HFFc6 (cell line): ENCODE measurements at regions not wholly inside any gene's neighbourhood (a gene's known extent, or its start where the extent isn't known, plus 50 kb on each side); places are given as distances from the start of the nearest gene placed in this dataset.

ENCODE experiments used
- DNase-seq: peaks from one replicate; pipeline ENCODE4 v3.0.0-alpha.2; 2018
- H3K27ac Mint-ChIP-seq: 2 replicates; pipeline ENCODE4 v1.8.0; 2020; ENCODE audit warnings: mild to moderate bottlenecking, mixed read lengths
- H3K27me3 Mint-ChIP-seq: 2 replicates; pipeline ENCODE4 v1.8.0; 2021; ENCODE audit warnings: mild to moderate bottlenecking, moderate library complexity, mixed read lengths; ENCODE audit not compliant: insufficient read depth
- H3K36me3 Mint-ChIP-seq: 2 replicates; pipeline ENCODE4 v1.8.0; 2021; ENCODE audit warnings: low read depth, mixed read lengths
- H3K4me1 Mint-ChIP-seq: 2 replicates; pipeline ENCODE4 v1.8.0; 2020; ENCODE audit warnings: low read depth, mixed read lengths
- H3K4me3 Mint-ChIP-seq: 2 replicates; pipeline ENCODE4 v1.8.0; 2020; ENCODE audit warnings: mild to moderate bottlenecking, moderate library complexity, mixed read lengths
- H3K9me3 Mint-ChIP-seq: 2 replicates; pipeline ENCODE4 v1.8.0; 2020; ENCODE audit warnings: mild to moderate bottlenecking, mixed read lengths
- CTCF ChIP-seq: fragments of 200-600 bp; sonication (generic); IDR thresholded peaks from 2 replicates; pipeline ENCODE4 v1.5.0; 2021; ENCODE audit warnings: antibody characterized with exemption, mild to moderate bottlenecking

- Mint-ChIP-seq H3K9me3 (peaks cover 18% of the 10 kb centered on the region), H3K4me1 (no peaks in the 10 kb centered on the region), H3K27me3 (peaks cover 2% of the 10 kb centered on the region; the same call in 1 of the 2 replicates), H3K4me3 (no peak overlapping the region), H3K27ac (no peak overlapping the region), H3K36me3 (no peaks in the 10 kb centered on the region)
- DNase-seq = no peak
- no peak for TF ChIP-seq CTCF
Measured at GRCh38 chr14:95034788-95035187, 122.5 kb downstream of the DICER1 start.

GRCh38 chr14:95033682-95034632, 123.4 kb downstream of the DICER1 start:
- no peak for DNase-seq
- no peak for TF ChIP-seq CTCF
- Mint-ChIP-seq H3K4me3 (no peak overlapping the region), H3K9me3 (peaks cover 18% of the 10 kb centered on the region), H3K27ac (no peak overlapping the region), H3K27me3 (peaks cover 2% of the 10 kb centered on the region; the same call in 1 of the 2 replicates), H3K36me3 (no peaks in the 10 kb centered on the region), H3K4me1 (no peaks in the 10 kb centered on the region)

- Mint-ChIP-seq H3K36me3 (no peaks in the 10 kb centered on the region), H3K4me1 (no peaks in the 10 kb centered on the region), H3K9me3 (peaks cover 12% of the 10 kb centered on the region), H3K4me3 (no peak overlapping the region), H3K27ac (no peak overlapping the region), H3K27me3 (peaks cover 2% of the 10 kb centered on the region; the same call in 1 of the 2 replicates)
- TF ChIP-seq CTCF = no peak
- no peak for DNase-seq
Measured at GRCh38 chr14:95033031-95033430, 124.3 kb downstream of the DICER1 start.

GRCh38 chr14:95026851-95027463, 130.4 kb downstream of the DICER1 start:
- Mint-ChIP-seq H3K27me3 (peaks cover 4% of the 10 kb centered on the region; the same call in 1 of the 2 replicates), H3K9me3 (peaks cover 10% of the 10 kb centered on the region), H3K4me1 (no peaks in the 10 kb centered on the region), H3K27ac (no peak overlapping the region), H3K36me3 (no peaks in the 10 kb centered on the region), H3K4me3 (no peak overlapping the region)
- DNase-seq = no peak
- TF ChIP-seq CTCF = no peak

- H3K27ac Mint-ChIP-seq = no peak overlapping the region
- peaks cover 20% of the 10 kb centered on the region for H3K9me3 Mint-ChIP-seq
- no peaks in the 10 kb centered on the region for H3K36me3 Mint-ChIP-seq
- peaks cover 3% of the 10 kb centered on the region; the same call in 1 of the 2 replicates for H3K27me3 Mint-ChIP-seq
- DNase-seq = no peak
- no peak for TF ChIP-seq CTCF
- H3K4me3 Mint-ChIP-seq = no peak overlapping the region
- no peaks in the 10 kb centered on the region for H3K4me1 Mint-ChIP-seq
Measured at GRCh38 chr14:95025941-95026340, 131.4 kb downstream of the DICER1 start.
